ENCODE measurements at regions not wholly inside any gene's neighbourhood (a gene's known extent, or its start where the extent isn't known, plus 50 kb on each side); places are given as distances from the start of the nearest gene placed in this dataset.

- TF ChIP-seq, protein P1, sequence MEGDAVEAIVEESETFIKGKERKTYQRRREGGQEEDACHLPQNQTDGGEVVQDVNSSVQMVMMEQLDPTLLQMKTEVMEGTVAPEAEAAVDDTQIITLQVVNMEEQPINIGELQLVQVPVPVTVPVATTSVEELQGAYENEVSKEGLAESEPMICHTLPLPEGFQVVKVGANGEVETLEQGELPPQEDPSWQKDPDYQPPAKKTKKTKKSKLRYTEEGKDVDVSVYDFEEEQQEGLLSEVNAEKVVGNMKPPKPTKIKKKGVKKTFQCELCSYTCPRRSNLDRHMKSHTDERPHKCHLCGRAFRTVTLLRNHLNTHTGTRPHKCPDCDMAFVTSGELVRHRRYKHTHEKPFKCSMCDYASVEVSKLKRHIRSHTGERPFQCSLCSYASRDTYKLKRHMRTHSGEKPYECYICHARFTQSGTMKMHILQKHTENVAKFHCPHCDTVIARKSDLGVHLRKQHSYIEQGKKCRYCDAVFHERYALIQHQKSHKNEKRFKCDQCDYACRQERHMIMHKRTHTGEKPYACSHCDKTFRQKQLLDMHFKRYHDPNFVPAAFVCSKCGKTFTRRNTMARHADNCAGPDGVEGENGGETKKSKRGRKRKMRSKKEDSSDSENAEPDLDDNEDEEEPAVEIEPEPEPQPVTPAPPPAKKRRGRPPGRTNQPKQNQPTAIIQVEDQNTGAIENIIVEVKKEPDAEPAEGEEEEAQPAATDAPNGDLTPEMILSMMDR (conservative IDR thresholded peaks at IDR 0.05 in 1 of 2, IDR thresholded peaks at IDR 0.05 in 1 of 2; ENCODE audit: low read depth in 1 of 2, low read length in 2 of 2): no peak
- TF ChIP-seq EZH2 (IDR thresholded peaks at IDR 0.05; ENCODE audit: low read length, missing control alignments): no peak
Measured at GRCh38 chr3:174720717-174721116, 138.4 kb upstream of the NAALADL2 start.

Data from fibroblast of lung (primary cell).